Kidney (tissue), 13 donors: ENCODE measurements at regions not wholly inside any gene's neighbourhood (a gene's known extent, or its start where the extent isn't known, plus 50 kb on each side); places are given as distances from the start of the nearest gene placed in this dataset.
"Not testable (repeated sequence)": the region's sequence is repeated elsewhere in the genome, so short reads cannot be mapped to it uniquely, and the experiment has no call there.

ENCODE experiments used
- DNase-seq, 5 donors: peaks; one replicate each; pipeline ENCODE4 v3.0.0-alpha.2; 2013 to 2020
- FAIRE-seq: peaks from 2 replicates; lab custom pipeline; 2012; peaks lifted over from hg19 to GRCh38; lab: Jason Lieb, UNC
- H3K27ac ChIP-seq, 2 donors: one replicate each; pipeline ENCODE4 v1.7.0; 2013; ENCODE audit warnings: low read depth in 2 of 2, low read length in 2 of 2, inconsistent platforms in 1 of 2
- H3K27me3 ChIP-seq: one replicate; pipeline ENCODE4 v1.7.1; 2013; ENCODE audit warnings: low read length, inconsistent platforms; ENCODE audit not compliant: control insufficient read depth, insufficient read depth
- H3K36me3 ChIP-seq, 3 donors: one replicate each; pipeline versions ENCODE4 v1.7.0 to v1.7.1; 2013; ENCODE audit warnings: low read length in 3 of 3, control low read depth in 1 of 3, inconsistent platforms in 1 of 3; ENCODE audit not compliant: insufficient read depth in 3 of 3, control insufficient read depth in 2 of 3
- H3K4me1 ChIP-seq, 3 donors: one replicate each; pipeline versions ENCODE4 v1.7.0 to v1.7.1; 2013; ENCODE audit warnings: low read length in 3 of 3, inconsistent platforms in 1 of 3, low read depth in 1 of 3; ENCODE audit not compliant: control insufficient read depth in 2 of 3, insufficient read depth in 2 of 3
- H3K4me3 ChIP-seq, 3 donors: one replicate each; pipeline versions ENCODE4 v1.7.0 to v1.8.1; 2013; ENCODE audit warnings: low read length in 3 of 3, control low read depth in 1 of 3, inconsistent platforms in 1 of 3
- H3K9ac ChIP-seq, 3 donors: one replicate each; pipeline versions ENCODE4 v1.7.0 to v1.7.1; 2013; ENCODE audit warnings: low read length in 3 of 3, control low read depth in 1 of 3, inconsistent platforms in 1 of 3
- H3K9me3 ChIP-seq, 3 donors: one replicate each; pipeline versions ENCODE4 v1.7.0 to v1.7.1; 2013; ENCODE audit warnings: low read length in 3 of 3, control low read depth in 1 of 3, inconsistent platforms in 1 of 3; ENCODE audit not compliant: control insufficient read depth in 2 of 3, insufficient read depth in 1 of 3
- intact Hi-C: fragments of 100-400 bp; cut with DNase I; formaldehyde crosslinking; loops from one replicate; pipeline ENCODE4 v1.11.1; 2022
- TF ChIP-seq, protein P1 (sequence below): IDR thresholded peaks from 3 replicates; pipeline ENCODE4 v1.5.1; 2012; ENCODE audit warnings: mild to moderate bottlenecking, moderate library complexity, borderline replicate concordance; ENCODE audit not compliant: insufficient read depth; ENCODE audit errors: extremely low read depth
- donor health status: control.
- donor health status: control.
- donor health status: control.
- donor health status: control.
- donor health status: control.
- donor health status: DM: yes; HTN: yes; CAD: no.
- donor health status: Normal renal cell carcinoma (clear cell type).

- Histone ChIP-seq H3K4me1 (no peaks in the 10 kb centered on the region), H3K27me3 (no peaks in the 10 kb centered on the region), H3K9ac (no peak overlapping the region), H3K9me3 (no peaks in the 10 kb centered on the region), H3K27ac (no peak overlapping the region), H3K4me3 (no peak overlapping the region), H3K36me3 (no peaks in the 10 kb centered on the region)
- TF ChIP-seq, protein P1, sequence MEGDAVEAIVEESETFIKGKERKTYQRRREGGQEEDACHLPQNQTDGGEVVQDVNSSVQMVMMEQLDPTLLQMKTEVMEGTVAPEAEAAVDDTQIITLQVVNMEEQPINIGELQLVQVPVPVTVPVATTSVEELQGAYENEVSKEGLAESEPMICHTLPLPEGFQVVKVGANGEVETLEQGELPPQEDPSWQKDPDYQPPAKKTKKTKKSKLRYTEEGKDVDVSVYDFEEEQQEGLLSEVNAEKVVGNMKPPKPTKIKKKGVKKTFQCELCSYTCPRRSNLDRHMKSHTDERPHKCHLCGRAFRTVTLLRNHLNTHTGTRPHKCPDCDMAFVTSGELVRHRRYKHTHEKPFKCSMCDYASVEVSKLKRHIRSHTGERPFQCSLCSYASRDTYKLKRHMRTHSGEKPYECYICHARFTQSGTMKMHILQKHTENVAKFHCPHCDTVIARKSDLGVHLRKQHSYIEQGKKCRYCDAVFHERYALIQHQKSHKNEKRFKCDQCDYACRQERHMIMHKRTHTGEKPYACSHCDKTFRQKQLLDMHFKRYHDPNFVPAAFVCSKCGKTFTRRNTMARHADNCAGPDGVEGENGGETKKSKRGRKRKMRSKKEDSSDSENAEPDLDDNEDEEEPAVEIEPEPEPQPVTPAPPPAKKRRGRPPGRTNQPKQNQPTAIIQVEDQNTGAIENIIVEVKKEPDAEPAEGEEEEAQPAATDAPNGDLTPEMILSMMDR, result no peak
- FAIRE-seq (no peak), DNase-seq (no peak)
- intact Hi-C loops, result no loop called here
These were observed 222.1 kb upstream of the CARD18 start for GRCh38 chr11:105361651-105362050.

GRCh38 chr11:105357764-105358163 lies 218.2 kb upstream of the CARD18 start:
- no peak for FAIRE-seq
- TF ChIP-seq, protein P1, result no peak

DNA sequence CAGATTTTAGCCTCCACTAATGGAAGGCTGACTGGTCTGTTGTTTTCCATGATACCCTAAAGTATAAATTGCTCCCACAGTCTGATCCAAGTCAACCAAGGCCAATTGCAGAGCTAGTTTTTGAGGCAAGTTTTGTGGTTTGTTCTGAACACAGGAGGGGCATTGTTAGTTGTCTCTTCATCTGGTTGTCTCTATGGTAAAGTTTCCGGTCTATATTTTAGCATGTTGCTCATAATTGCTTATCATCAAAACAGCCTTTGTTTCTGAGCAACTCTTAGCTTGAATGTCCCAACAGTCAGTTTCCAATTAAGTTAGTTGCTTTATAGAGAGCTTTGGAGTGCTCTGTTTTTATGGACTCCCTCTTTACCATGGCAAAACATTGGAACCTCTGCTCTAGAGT lies 217.6 kb upstream of the CARD18 start:
- intact Hi-C loops, result no loop called here
- H3K27ac ChIP-seq, result no peak overlapping the region
- no peaks in the 10 kb centered on the region for H3K9me3 ChIP-seq
- no peaks in the 10 kb centered on the region for H3K36me3 ChIP-seq
- no peak overlapping the region for H3K4me3 ChIP-seq
- H3K4me1 ChIP-seq, result no peaks in the 10 kb centered on the region
- no peak for FAIRE-seq
- TF ChIP-seq, protein P1, result no peak
- H3K9ac ChIP-seq, result no peak overlapping the region
- DNase-seq, result no peak
- H3K27me3 ChIP-seq, result no peaks in the 10 kb centered on the region

More at GRCh38 chr11:105357764-105358163, 218.2 kb upstream of the CARD18 start:
- no peaks in the 10 kb centered on the region for H3K36me3 ChIP-seq
- H3K27ac ChIP-seq, result no peak overlapping the region
- H3K9me3 ChIP-seq, result no peaks in the 10 kb centered on the region
- no peak for DNase-seq
- H3K4me3 ChIP-seq, result no peak overlapping the region
- intact Hi-C loops, result no loop called here
- no peaks in the 10 kb centered on the region for H3K4me1 ChIP-seq
- no peaks in the 10 kb centered on the region for H3K27me3 ChIP-seq
- H3K9ac ChIP-seq, result no peak overlapping the region

- DNase-seq, H3K27ac ChIP-seq, H3K36me3 ChIP-seq, H3K27me3 ChIP-seq, H3K9ac ChIP-seq, H3K4me1 ChIP-seq, H3K4me3 ChIP-seq, FAIRE-seq, H3K9me3 ChIP-seq, intact Hi-C loops: not testable (repeated sequence)
These were observed 210.3 kb upstream of the CARD18 start for GRCh38 chr11:105349867-105350266.
